ENCODE measurements at regions not wholly inside any gene's neighbourhood (a gene's known extent, or its start where the extent isn't known, plus 50 kb on each side); places are given as distances from the start of the nearest gene placed in this dataset.

DNA sequence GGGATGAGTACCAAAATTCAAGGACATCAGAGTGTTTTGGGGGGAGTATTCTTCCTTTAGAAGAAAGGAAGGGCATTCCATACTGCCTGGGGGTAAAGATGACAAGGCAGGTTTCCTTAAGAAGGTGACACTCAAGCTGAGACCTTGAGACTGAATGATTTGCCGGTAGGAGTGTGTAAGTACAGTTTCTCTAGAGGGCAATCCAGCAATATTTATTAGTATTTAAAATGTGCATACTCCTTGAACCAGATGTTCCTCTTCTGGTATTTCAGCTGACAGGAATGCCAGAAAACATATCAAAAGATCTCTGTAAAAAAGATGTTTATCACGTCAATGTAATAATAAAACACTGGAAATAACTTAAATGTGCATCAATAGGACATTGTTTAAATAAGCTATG, 106.4 kb upstream of the TMCC3 start:
- CTCF ChIA-PET, result interaction anchor here (0.6 kb wide), 2 partner anchors 24 to 777 kb away, joined by 3 read pairs; no protein-coding TSS in a partner anchor
- no peak for DNase-seq (ENCODE audit: low read depth, low spot score)
- H3K9me1 ChIP-seq (replicated peaks; ENCODE audit: control insufficient read depth, extremely low read depth, insufficient read depth, low read length), result no peaks in the 10 kb centered on the region
- no peaks in the 10 kb centered on the region for H3K9me3 ChIP-seq (replicated peaks; ENCODE audit: control insufficient read depth, insufficient read depth, low read length)
- intact Hi-C loops (cut with micrococcal nuclease), result no loop called here
- no peaks in the 10 kb centered on the region for H3K79me2 ChIP-seq (ENCODE audit: control insufficient read depth, insufficient read depth, low read length)
- no peak overlapping the region for H3K4me2 ChIP-seq (ENCODE audit: insufficient read depth, low read length)
- H3K4me3 ChIP-seq (replicated peaks in 1 of 3; ENCODE audit: insufficient read depth in 1 of 3, low read depth in 1 of 3, low read length in 3 of 3), result no peak overlapping the region
- H3K36me3 ChIP-seq (ENCODE audit: control insufficient read depth in 2 of 2, extremely low read depth in 1 of 2, insufficient read depth in 2 of 2, low read length in 2 of 2), result no peaks in the 10 kb centered on the region
- no peak for FAIRE-seq
- H2AFZ ChIP-seq (ENCODE audit: low read depth, low read length), result no peak overlapping the region
- no peak overlapping the region for H3K9ac ChIP-seq (replicated peaks; ENCODE audit: extremely low read depth, insufficient read depth, low read length)
- no peak overlapping the region for H3K27ac ChIP-seq (ENCODE audit: insufficient read depth, low read depth, low read length)
- TF ChIP-seq EZH2 (IDR thresholded peaks at IDR 0.05; ENCODE audit: borderline replicate concordance, low read depth, low read length, severe bottlenecking), result no peak
- no TSS peak for BruUV-seq (replicated peaks)
- H3K27me3 ChIP-seq (ENCODE audit: control insufficient read depth in 2 of 2, insufficient read depth in 2 of 2, low read length in 2 of 2), result no peaks in the 10 kb centered on the region
- H3K4me1 ChIP-seq (ENCODE audit: control insufficient read depth, extremely low read depth, insufficient read depth, low read length), result peaks cover 3% of the 10 kb centered on the region
- dilution Hi-C loops (cut with MboI; ENCODE audit: extremely low pct_ligation_motif_present, low sequenced_read_pairs), result no loop called here
- H4K20me1 ChIP-seq (replicated peaks; ENCODE audit: control insufficient read depth, extremely low read depth, insufficient read depth, low read length), result no peaks in the 10 kb centered on the region
- POLR2A ChIA-PET, result no interaction called here

DNA sequence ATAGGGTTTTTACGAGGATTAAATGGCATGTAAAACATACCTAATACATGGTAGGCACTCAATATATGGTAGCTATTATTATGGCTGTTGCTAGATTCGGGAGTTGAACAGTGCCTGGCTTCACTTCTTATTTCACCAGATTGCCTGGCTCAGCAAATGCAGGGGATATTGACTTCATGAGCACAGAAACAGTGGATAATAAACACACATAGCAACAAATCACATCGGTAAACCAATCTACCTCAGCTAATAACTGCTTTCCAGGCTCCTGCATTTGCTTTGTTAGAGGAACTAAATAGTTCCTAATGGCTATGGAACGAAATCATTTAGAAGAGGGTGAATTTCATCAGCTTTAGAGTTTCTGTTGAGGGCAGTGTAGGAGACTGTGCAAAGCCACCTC, 105.2 kb upstream of the TMCC3 start:
- DNase-seq (ENCODE audit: low read depth, low spot score), result no peak
- H3K4me1 ChIP-seq (ENCODE audit: control insufficient read depth, extremely low read depth, insufficient read depth, low read length), result no peaks in the 10 kb centered on the region
- no peaks in the 10 kb centered on the region for H3K79me2 ChIP-seq (ENCODE audit: control insufficient read depth, insufficient read depth, low read length)
- H3K4me3 ChIP-seq (replicated peaks in 1 of 3; ENCODE audit: insufficient read depth in 1 of 3, low read depth in 1 of 3, low read length in 3 of 3), result no peak overlapping the region
- no peak overlapping the region for H3K9ac ChIP-seq (replicated peaks; ENCODE audit: extremely low read depth, insufficient read depth, low read length)
- no peak for FAIRE-seq
- peaks cover 0 to 2% of the 10 kb centered on the region in 2 experiments for H3K27me3 ChIP-seq (ENCODE audit: control insufficient read depth in 2 of 2, insufficient read depth in 2 of 2, low read length in 2 of 2)
- no peaks in the 10 kb centered on the region for H4K20me1 ChIP-seq (replicated peaks; ENCODE audit: control insufficient read depth, extremely low read depth, insufficient read depth, low read length)
- H2AFZ ChIP-seq (ENCODE audit: low read depth, low read length), result no peak overlapping the region
- ChIA-PET CTCF (interaction anchor here (1.0 to 1.2 kb wide), 2 partner anchors 41 to 43 kb away, joined by 4 read pairs; no protein-coding TSS in a partner anchor), POLR2A (no interaction called here)
- no peak for TF ChIP-seq GATA2 (IDR thresholded peaks at IDR 0.05; ENCODE audit: insufficient read depth, insufficient read length, low read depth, low read length)
- TF ChIP-seq MYC (IDR thresholded peaks at IDR 0.05; ENCODE audit: low read depth, low read length), result no peak
- TF ChIP-seq EZH2 (IDR thresholded peaks at IDR 0.05; ENCODE audit: borderline replicate concordance, low read depth, low read length, severe bottlenecking), result no peak
- TF ChIP-seq, protein P1, sequence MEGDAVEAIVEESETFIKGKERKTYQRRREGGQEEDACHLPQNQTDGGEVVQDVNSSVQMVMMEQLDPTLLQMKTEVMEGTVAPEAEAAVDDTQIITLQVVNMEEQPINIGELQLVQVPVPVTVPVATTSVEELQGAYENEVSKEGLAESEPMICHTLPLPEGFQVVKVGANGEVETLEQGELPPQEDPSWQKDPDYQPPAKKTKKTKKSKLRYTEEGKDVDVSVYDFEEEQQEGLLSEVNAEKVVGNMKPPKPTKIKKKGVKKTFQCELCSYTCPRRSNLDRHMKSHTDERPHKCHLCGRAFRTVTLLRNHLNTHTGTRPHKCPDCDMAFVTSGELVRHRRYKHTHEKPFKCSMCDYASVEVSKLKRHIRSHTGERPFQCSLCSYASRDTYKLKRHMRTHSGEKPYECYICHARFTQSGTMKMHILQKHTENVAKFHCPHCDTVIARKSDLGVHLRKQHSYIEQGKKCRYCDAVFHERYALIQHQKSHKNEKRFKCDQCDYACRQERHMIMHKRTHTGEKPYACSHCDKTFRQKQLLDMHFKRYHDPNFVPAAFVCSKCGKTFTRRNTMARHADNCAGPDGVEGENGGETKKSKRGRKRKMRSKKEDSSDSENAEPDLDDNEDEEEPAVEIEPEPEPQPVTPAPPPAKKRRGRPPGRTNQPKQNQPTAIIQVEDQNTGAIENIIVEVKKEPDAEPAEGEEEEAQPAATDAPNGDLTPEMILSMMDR (IDR thresholded peaks at IDR 0.05; ENCODE audit: extremely low read depth in 1 of 2, insufficient read depth in 1 of 2, low read depth in 1 of 2, low read length in 2 of 2), result no peak
- TF ChIP-seq, protein P2, sequence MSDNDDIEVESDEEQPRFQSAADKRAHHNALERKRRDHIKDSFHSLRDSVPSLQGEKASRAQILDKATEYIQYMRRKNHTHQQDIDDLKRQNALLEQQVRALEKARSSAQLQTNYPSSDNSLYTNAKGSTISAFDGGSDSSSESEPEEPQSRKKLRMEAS (IDR thresholded peaks at IDR 0.05; ENCODE audit: insufficient read depth, insufficient read length), result no peak
- no peak for TF ChIP-seq POLR2AphosphoS5 (IDR thresholded peaks at IDR 0.05; ENCODE audit: insufficient read depth, low read depth, low read length)
- no peak for TF ChIP-seq POLR2A (IDR thresholded peaks at IDR 0.05; ENCODE audit: low read depth, low read length)
- no peaks in the 10 kb centered on the region for H3K9me3 ChIP-seq (replicated peaks; ENCODE audit: control insufficient read depth, insufficient read depth, low read length)
- dilution Hi-C loops (cut with MboI; ENCODE audit: extremely low pct_ligation_motif_present, low sequenced_read_pairs) (no loop called here), intact Hi-C loops (cut with micrococcal nuclease) (no loop called here)
- H3K4me2 ChIP-seq (ENCODE audit: insufficient read depth, low read length), result no peak overlapping the region
- no peaks in the 10 kb centered on the region for H3K9me1 ChIP-seq (replicated peaks; ENCODE audit: control insufficient read depth, extremely low read depth, insufficient read depth, low read length)
- no peak overlapping the region for H3K27ac ChIP-seq (ENCODE audit: insufficient read depth, low read depth, low read length)
- no TSS peak for BruUV-seq (replicated peaks)
- H3K36me3 ChIP-seq (ENCODE audit: control insufficient read depth in 2 of 2, extremely low read depth in 1 of 2, insufficient read depth in 2 of 2, low read length in 2 of 2), result no peaks in the 10 kb centered on the region
